SU-DHL-6 (cell line): ENCODE measurements at regions not wholly inside any gene's neighbourhood (a gene's known extent, or its start where the extent isn't known, plus 50 kb on each side); places are given as distances from the start of the nearest gene placed in this dataset.

Source experiments
- H2AFZ ChIP-seq: fragments of 200-600 bp; sonication (generic); 2 replicates; pipeline ENCODE4 v1.6.1; 2014; ENCODE audit warnings: low read depth, mild to moderate bottlenecking, moderate library complexity, mixed read lengths, antibody characterized with exemption, low read length; ENCODE audit not compliant: severe bottlenecking
- H3F3A ChIP-seq: fragments of 200-600 bp; shearing (Covaris generic); 2 replicates; pipeline ENCODE4 v1.6.0; 2016; ENCODE audit warnings: antibody characterized with exemption, mild to moderate bottlenecking; ENCODE audit not compliant: insufficient read depth
- H3K27ac ChIP-seq: fragments of 200-600 bp; sonication (generic); 2 replicates; pipeline ENCODE4 v1.5.1; 2016; ENCODE audit warnings: low read depth, mild to moderate bottlenecking, low read length, moderate library complexity, mixed read lengths
- H3K27me3 ChIP-seq: fragments of 200-600 bp; sonication (generic), shearing (Covaris generic); 2 replicates; pipeline ENCODE4 v1.6.0; 2014; ENCODE audit warnings: mild to moderate bottlenecking, low read length
- H3K36me3 ChIP-seq: fragments of 200-600 bp; sonication (generic); 2 replicates; pipeline ENCODE4 v1.6.1; 2014; ENCODE audit warnings: mild to moderate bottlenecking, low read length, mixed read lengths
- H3K4me2 ChIP-seq: fragments of 300-600, 200-600 bp; shearing (Covaris generic), sonication (generic); 2 replicates; pipeline ENCODE4 v1.6.0; 2014; ENCODE audit warnings: low read length, low read depth, mild to moderate bottlenecking; ENCODE audit not compliant: poor library complexity, severe bottlenecking
- H3K4me3 ChIP-seq: fragments of 200-600 bp; sonication (generic); 2 replicates; pipeline ENCODE4 v1.5.1; 2014; ENCODE audit warnings: antibody characterized with exemption, low read length, mild to moderate bottlenecking, mixed read lengths; ENCODE audit not compliant: insufficient read depth, poor library complexity, severe bottlenecking
- H3K79me2 ChIP-seq: fragments of 200-600 bp; sonication (generic); 2 replicates; pipeline ENCODE4 v1.6.1; 2014; ENCODE audit warnings: mild to moderate bottlenecking, low read length, moderate library complexity; ENCODE audit not compliant: insufficient read depth
- H3K9ac ChIP-seq: fragments of 200-600 bp; sonication (generic); 2 replicates; pipeline ENCODE4 v1.7.0; 2014; ENCODE audit warnings: mild to moderate bottlenecking, low read length
- H3K9me2 ChIP-seq: fragments of 200-600 bp; sonication (generic); replicated peaks from 2 replicates; pipeline ENCODE4 v1.6.1; 2014; ENCODE audit warnings: low read length; ENCODE audit not compliant: insufficient read depth
- H3K9me3 ChIP-seq: fragments of 200-600 bp; sonication (generic); 2 replicates; pipeline ENCODE4 v1.6.1; 2014; ENCODE audit warnings: low read length, mixed read lengths; ENCODE audit not compliant: insufficient read depth
- H4K20me1 ChIP-seq: fragments of 200-600 bp; sonication (generic); 2 replicates; pipeline ENCODE4 v1.6.1; 2014; ENCODE audit warnings: low read depth, mild to moderate bottlenecking, antibody characterized with exemption, low read length, moderate library complexity, mixed read lengths
- EZH2phosphoT487 ChIP-seq: fragments of 200-600 bp; sonication (generic), shearing (Covaris generic); conservative IDR thresholded peaks from 2 replicates; pipeline ENCODE4 v1.6.1; 2018; ENCODE audit warnings: mild to moderate bottlenecking, antibody characterized with exemption, low read length, moderate library complexity, mixed read lengths
- TF ChIP-seq, protein P1 (sequence below): fragments of 200-600 bp; sonication (generic); IDR thresholded peaks from one replicate; pipeline ENCODE4 v1.5.1; 2017; ENCODE audit warnings: antibody characterized with exemption, mild to moderate bottlenecking, low read length, moderate library complexity; ENCODE audit not compliant: insufficient read depth, poor library complexity, severe bottlenecking

DNA sequence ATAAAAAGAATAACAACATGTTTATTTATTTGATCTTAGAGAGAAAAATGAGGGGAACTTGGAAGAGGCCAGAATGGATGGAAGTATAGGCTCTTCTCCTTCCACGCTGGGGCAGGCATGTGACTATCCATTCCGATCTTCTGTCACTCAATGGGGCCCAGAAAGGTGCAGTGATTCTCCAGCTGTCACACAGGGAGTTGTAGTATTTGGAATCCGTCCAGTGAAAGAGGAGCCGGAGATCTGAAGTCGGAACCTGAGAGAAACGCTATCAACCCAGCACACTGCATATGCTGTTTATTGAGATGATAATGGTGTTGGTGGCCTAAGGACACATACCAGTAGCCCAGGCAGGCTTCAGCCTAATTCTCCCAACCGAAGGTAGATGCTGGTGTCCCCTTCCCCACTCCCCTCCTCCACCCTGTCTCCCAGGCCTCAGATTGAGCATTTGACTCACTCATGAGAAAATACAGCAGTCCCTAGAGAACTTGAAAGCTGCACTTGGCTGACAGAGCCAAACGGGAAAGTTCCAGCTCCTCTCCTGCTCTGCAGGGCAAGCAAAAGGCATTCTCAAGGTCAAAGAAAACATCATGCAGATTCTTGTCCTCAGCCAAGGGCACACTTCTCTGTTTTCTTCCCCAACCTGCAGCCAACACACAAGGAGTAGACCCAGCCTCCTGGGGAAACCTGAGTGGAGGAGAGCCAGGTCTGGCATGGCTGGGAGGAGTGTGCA, 100.4 kb downstream of the IRF2BPL start:
- Histone ChIP-seq H3K4me3 (no peak overlapping the region), H4K20me1 (no peaks in the 10 kb centered on the region), H3K9ac (no peak overlapping the region), H3K27me3 (no peaks in the 10 kb centered on the region), H2AFZ (no peak overlapping the region), H3F3A (no peaks in the 10 kb centered on the region), H3K9me2 (no peaks in the 10 kb centered on the region), H3K27ac (no peak overlapping the region), H3K36me3 (no peaks in the 10 kb centered on the region), H3K4me2 (no peak overlapping the region), H3K79me2 (no peaks in the 10 kb centered on the region), H3K9me3 (no peaks in the 10 kb centered on the region)
- TF ChIP-seq, protein P1, sequence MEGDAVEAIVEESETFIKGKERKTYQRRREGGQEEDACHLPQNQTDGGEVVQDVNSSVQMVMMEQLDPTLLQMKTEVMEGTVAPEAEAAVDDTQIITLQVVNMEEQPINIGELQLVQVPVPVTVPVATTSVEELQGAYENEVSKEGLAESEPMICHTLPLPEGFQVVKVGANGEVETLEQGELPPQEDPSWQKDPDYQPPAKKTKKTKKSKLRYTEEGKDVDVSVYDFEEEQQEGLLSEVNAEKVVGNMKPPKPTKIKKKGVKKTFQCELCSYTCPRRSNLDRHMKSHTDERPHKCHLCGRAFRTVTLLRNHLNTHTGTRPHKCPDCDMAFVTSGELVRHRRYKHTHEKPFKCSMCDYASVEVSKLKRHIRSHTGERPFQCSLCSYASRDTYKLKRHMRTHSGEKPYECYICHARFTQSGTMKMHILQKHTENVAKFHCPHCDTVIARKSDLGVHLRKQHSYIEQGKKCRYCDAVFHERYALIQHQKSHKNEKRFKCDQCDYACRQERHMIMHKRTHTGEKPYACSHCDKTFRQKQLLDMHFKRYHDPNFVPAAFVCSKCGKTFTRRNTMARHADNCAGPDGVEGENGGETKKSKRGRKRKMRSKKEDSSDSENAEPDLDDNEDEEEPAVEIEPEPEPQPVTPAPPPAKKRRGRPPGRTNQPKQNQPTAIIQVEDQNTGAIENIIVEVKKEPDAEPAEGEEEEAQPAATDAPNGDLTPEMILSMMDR: no peak
- no peak for TF ChIP-seq EZH2phosphoT487

- Histone ChIP-seq H3K79me2 (no peaks in the 10 kb centered on the region), H3K9me2 (no peaks in the 10 kb centered on the region), H3F3A (no peaks in the 10 kb centered on the region), H3K9me3 (no peaks in the 10 kb centered on the region), H3K4me2 (no peak overlapping the region), H3K27me3 (no peaks in the 10 kb centered on the region), H3K4me3 (no peak overlapping the region), H3K36me3 (no peaks in the 10 kb centered on the region), H2AFZ (no peak overlapping the region), H3K27ac (no peak overlapping the region), H3K9ac (no peak overlapping the region), H4K20me1 (no peaks in the 10 kb centered on the region)
- no peak for TF ChIP-seq EZH2phosphoT487
- TF ChIP-seq, protein P1: no peak
These were observed 100.5 kb downstream of the LRRC74A start for GRCh38 chr14:76926521-76927251.

- TF ChIP-seq EZH2phosphoT487: no peak
- TF ChIP-seq, protein P1: no peak
- H2AFZ ChIP-seq: no peak overlapping the region
- no peaks in the 10 kb centered on the region for H3K79me2 ChIP-seq
- no peaks in the 10 kb centered on the region for H3K27me3 ChIP-seq
- H3K4me2 ChIP-seq: no peak overlapping the region
- H3K4me3 ChIP-seq: no peak overlapping the region
- H3K27ac ChIP-seq: no peak overlapping the region
- no peaks in the 10 kb centered on the region for H3F3A ChIP-seq
- no peaks in the 10 kb centered on the region for H4K20me1 ChIP-seq
- H3K9me3 ChIP-seq: no peaks in the 10 kb centered on the region
- no peak overlapping the region for H3K9ac ChIP-seq
- H3K36me3 ChIP-seq: no peaks in the 10 kb centered on the region
- no peaks in the 10 kb centered on the region for H3K9me2 ChIP-seq
These were observed 98.9 kb downstream of the LRRC74A start for GRCh38 chr14:76925097-76925441.
